IPS DF 19.7 (cell line): ENCODE measurements at regions not wholly inside any gene's neighbourhood (a gene's known extent, or its start where the extent isn't known, plus 50 kb on each side); places are given as distances from the start of the nearest gene placed in this dataset.
"Not testable (repeated sequence)": the region's sequence is repeated elsewhere in the genome, so short reads cannot be mapped to it uniquely, and the experiment has no call there.

Experiments used
- DNase-seq: peaks from one replicate; pipeline ENCODE4 v3.0.0-alpha.2; 2013; ENCODE audit warnings: low read depth, low spot score

DNA sequence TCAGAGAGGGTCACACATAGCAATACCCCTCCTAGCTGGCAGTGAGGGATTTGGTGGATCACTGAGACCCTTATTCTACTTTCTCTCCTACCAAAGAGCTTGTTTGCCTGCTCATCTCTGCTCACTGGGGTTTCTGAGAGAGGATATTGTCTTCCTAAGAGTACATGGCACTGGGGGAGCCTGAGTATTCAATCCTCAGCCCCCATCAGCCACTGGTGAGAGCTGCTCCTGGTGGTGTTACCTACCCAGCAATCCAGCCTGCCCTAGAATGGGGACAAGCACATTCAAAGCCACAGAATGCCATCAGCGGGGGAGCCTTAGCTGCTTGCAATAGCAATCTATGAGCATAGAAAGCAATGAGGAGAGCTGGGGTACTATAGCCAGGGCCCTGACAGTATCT, 281.1 kb downstream of the WDR11 start:
- no peak for DNase-seq

DNA sequence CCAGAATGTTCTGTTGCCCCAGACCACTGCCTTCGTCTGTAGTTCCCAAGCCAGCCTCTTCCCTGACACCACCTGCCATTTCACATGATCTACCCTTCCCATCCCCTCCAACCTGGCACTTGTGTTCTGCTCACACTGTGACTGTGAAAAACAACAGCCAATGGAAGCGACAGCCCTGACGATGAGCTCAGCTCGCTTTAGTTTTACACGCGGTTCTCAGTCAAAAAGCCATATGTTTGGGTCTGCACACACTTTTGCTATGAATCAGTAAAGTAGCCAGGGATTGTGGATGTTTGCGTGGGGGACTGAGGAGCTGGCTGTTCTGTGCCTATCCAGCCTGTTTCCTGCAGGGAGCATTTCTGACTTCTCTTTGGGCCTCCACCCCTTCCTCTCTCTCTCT, 282.7 kb downstream of the WDR11 start:
- no peak for DNase-seq

DNA sequence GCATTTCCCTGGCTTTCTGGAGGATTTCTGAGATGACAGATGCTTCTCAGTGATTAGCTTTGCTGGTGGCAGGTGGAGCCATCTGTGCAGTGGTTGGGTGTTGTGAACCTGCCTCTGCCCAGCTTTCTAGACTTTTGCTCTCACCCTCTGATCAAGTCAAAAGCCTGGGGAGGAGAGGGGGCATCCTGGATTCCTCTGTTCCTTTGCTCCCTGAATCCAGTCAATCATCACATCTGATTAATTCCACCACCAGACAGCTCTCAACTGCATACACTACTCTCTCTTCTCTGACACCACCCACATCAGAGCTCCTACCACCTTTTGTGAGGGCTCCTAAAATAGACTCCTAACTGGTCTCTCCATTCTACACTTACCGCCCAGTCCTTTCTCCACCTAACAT, 283.5 kb downstream of the WDR11 start:
- DNase-seq, result no peak

DNA sequence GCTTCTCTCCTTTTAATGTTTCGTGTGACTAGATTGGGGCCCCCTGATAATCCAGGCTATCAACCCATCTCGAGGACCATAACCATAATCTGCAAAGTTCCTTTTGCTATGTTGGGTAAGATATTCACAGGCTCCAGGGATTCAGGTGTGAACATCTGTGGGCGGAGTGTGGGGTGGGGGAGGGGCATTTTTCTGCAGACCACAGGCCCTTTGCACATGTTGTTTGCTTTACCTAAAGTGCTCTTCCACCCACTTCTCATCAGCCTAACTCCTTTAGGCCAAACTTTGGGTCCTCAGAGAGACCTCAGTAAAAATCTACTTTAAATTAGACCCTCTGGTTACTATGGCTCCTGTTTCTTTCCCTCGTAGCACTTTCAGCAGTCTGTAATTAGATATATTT, 284.4 kb downstream of the WDR11 start:
- no peak for DNase-seq

DNA sequence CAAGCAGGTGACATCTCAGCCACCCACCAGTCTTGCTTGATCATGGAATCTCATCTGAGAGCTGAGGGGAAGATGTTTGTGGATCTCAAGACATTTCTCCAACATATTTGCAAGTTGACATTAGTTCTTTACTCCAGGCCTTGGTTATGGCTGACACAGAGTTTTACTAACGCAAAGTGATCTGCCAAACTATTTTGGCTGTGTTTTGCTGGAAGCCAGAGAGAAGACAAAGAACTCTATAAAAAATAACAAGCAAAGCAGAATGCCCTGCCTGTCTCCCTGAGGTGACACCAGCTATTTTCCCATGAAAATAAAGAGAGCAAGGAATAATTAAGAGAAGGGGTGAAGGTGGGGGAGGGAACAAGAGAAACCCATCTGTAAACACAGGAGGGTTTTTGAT, 286.4 kb downstream of the WDR11 start:
- no peak for DNase-seq

DNA sequence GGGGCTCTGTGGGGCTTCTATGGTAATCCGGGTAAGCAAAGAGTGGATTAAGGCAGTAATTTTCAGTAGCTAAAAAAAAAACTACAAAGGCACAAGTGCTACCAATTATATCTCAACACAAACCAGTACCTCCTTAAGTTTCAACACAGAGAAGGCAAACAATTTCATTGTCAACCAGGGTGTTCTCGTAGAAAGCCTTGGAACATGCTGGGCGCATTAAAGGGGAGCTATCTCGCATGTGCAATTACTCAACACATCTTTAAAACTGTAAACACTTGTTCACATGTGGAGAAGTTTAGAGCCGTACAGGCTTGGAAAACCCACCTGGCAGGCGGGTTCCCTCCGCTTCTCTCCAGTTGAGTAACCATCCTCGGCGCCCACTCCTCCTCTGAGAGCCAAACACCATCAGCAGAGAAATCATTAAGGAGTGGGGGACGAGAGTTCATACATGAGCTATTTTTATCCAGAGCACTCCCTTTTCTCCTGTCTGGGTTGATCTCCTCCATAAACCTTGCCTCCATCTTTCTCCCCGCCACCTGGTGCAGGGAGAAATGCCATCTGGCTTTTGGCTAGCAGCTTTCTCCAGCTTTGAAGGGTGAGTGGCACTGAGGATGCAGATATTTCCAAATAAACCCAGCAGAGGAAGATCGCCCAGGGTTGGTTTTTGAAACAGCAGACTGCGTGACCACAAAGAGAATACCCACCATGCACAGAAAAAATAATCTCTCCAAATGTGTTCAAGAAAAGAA, 287.1 kb downstream of the WDR11 start:
- DNase-seq, result no peak

DNA sequence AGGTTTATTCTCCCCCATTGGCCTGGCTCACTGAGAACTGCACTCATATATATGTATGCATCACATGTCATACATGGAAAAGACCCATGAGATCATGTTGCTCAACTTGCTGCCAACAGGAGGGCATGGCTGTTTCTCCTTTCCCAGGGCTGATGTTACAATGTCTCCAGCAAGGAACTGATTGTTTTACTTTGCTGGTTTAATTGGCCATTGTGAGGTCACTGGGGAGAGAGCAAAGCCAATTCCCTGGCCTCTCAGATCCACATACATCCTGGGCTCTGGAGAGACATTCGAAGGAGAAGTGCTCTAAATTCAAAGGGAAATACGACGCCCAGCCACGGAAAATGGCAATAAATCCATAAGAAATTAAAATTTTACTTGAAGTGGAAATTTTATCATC, 287.8 kb downstream of the WDR11 start:
- no peak for DNase-seq

DNA sequence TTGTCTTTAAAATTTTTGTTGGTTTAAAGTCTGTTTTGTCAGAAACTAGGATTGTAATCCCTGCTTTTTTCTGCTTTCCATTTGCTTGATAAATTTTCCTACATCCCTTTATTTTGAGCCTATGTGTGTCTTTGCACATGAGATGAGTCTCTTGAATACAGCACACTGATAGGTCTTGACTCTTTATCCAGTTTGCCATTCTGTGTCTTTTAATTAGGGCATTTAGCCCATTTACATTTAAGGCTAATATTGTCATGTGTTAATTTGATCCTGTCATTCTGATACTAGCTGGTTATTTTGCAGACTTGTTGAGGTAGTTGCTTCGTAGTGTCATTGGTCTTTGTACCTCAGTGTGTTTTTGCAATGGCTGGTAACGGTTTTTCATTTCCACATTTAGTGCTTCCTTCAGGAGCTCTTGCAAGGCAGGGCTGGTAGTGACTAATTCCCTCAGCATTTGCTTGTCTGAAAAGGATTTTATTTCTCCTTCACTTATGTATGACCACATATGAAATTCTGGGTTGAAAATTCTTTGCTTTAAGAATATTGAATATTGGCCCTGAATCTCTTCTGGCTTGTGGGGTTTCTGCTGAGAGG, 294.7 kb downstream of the WDR11 start:
- DNase-seq, result not testable (repeated sequence)

DNA sequence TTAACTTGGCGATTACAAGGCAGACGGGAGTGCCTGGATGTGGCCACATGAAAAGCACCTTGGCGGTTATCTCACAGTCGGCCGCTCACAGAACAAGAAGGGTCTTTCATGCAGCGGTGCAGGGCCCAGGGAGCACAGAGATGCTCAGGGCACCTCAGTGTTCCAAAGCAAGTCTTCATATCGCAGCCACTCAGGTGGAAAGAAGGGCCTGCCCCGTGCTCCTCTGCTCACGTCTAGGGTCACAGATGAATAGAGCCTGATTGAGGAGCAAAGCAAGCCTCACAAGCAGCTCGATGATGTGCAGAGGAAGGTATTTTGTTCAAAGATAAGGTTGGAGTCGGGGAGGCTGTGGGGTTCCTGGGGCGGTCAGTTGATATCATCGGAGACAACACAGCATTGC, 297.8 kb downstream of the WDR11 start:
- no peak for DNase-seq

DNA sequence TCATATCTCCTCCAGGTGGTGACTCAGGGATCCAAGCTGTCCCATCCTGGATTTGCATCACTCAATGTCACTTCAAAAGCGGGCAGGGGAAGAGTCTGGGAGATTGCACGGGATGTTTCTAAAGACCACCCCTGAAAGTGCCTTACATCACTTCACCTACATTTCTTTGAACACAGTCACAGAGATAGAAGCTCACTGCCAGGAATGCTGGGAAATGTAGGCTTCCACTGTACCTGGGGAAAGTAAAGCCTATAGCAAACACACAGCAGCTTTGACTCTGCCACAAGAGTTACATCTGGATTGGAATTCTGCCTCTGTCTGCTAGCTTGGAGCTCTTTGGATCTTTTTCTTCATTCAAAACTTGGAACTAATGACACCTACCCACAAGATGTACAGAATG, 300.9 kb downstream of the WDR11 start:
- peak; percentile 35 for DNase-seq

DNA sequence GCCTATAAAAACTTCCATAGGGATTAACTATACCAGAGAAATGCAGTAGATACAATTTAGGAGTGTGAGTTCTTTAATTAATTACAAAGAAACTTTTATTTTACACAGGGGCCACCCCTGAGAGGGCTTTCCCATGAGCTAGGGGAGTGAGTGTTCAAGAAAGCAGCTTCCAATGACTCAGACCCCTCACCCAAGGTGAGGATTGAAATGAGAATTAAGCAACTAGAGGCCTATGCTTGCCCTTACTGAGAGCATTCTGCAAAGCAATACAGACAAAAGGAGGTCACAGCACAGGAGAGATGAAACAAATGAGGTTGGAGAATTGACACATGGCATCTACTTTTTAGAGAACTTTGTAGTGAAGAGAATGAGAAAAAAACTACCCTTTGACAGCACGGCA, 301.8 kb downstream of the WDR11 start:
- no peak for DNase-seq

DNA sequence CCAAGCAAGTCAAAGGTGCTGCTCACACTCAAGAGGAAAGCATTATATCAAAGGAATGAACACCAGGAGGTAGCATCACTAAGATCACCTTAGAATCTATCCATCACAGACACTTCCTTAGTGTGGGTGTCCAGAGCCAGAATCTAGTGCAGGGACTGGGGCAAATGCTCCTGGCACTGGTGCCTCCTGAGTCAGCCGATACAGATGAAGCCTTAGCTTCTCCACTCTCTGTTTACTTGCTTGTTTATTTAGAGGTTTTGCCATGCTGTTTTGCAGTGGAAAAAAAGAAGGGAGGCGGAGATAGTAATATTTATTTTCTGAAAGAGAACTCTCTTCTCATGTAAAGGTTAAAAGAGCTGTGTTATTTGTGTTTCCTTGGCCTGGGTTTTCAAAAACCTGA, 303.1 kb downstream of the WDR11 start:
- no peak for DNase-seq

DNA sequence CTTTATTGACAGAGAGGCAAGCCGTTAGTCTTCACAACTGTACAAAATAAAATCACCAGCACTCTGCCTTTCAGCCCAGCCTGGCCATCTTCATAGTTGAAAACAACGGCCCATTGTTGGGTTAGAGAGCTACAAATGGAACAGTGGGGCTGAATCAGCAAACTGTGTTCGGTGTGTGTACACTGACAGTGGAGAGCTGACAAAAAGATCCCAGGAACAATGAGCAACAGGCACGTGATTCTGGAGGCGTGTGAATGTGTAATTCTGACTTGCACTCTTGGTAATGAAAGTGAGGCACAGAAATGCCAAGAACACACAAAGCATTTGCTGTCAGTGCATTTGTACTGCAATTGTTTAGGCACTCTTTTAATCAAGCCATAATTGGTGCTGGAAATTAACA, 303.7 kb downstream of the WDR11 start:
- DNase-seq, result no peak

DNA sequence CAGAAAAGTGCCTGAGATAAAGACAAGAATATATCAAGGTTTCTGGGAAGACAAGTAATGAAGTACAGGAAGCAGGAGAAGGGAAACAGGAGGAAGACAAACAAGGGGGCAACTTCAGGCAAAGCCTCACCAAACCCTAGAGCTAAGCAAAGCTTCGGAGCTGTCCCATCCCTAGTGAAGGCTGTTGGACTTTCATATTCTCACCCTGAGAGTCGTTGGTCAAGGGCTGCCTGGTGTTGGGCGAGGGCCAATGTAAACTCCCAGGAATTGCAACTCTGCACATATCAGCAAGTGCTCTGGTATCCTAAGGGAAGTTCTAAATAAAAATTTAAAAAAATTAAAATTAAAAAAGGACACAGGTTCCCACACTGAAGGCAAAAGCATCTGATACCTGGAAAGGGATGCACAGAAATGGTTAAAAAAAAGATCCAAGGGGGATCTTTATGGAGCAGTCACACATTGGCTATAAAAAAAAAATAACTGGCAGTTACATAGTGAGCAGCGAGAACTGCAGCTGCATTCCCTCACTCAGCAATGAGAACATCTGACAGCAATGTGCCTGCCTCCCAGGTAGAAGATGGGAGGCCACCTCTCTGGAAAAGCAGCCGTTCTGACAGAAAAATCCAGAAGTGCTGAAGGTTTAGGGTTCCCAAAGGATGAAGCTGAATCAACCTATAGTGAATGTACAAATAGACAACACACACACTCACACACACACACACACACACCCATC, 304.7 kb downstream of the WDR11 start:
- DNase-seq, result no peak

DNA sequence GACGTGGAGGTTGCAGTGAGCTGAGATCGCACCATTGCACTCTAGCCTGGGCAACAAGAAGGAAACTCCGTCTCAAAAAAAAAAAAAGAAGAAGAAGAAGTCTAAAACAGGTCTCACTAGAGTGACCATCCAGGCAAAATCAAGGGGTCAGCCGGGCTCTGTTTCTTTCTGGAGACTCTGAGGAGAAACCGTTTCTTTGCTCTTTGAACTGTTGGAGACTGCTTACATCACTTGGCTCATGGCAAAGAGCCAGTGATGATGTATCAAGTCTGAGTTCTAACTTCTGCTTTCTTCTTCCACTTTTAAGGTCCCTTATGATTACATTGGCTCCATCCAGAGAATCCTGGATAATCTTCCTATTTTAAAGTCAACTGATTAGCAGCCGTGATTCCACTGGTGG, 306.8 kb downstream of the WDR11 start:
- DNase-seq, result no peak

DNA sequence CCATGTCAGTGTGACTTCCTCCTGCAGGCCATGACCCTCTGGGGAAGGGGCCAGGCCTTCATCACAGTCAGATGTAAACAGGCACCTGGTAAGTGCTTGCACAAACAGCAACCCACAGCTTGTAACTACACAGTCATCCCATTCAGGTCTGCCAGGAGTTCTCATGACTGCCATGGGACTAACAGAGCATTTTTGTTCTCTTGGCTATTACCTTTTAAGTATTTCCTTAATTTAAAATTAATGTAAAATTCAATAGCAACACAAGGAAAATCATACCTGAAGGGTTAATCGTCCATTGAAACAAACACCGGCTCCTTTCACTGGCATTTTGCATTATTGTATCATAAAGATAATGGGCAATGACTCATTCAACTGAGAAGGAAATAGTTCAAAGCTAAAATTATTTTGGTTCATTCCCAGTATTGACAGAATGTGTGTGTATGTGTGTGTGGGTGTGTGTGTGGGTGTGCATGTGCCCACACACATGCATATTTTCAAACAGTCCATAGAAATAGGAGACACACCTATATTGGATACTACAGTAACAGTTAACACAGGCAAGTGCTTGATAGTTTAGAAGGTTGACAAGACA, 307.9 kb downstream of the WDR11 start:
- no peak for DNase-seq

DNA sequence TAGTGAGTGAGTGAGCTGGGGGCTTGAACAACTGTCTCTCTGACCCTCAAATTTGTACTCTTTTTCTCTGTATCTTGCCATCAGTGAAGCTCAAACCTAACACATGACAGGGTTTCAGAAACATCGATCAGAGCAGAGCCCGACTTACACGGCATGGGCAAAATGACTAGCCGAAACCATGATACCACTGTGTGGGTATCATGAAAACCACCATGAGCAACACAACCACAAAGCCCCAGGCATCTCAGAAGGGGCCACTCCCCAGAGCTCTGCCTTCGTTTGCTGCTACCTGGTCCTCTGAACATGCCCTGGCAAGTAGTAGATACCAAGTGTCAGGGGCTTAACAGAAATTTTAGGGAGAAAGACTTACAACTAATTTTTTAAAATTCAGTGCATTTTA, 308.5 kb downstream of the WDR11 start:
- DNase-seq, result no peak

DNA sequence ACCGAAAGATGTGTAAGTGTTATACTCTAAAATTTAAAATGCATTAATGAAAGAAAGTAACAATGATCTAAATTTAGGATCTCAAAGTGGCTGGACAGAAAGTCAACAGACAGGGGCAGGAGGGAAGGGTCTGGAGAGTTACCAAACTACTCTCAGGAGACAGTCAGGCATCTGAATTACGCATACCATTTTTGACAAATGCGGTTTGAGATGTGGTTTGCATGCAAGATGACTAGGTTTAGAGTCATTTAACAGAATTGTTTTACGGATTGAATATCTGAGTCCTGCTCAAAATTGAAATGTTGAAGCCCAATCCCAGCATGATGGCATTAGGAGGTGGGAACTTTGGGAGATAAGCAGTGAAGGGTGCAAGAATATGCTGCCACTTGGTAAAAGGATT, 314.1 kb downstream of the WDR11 start:
- no peak for DNase-seq

DNA sequence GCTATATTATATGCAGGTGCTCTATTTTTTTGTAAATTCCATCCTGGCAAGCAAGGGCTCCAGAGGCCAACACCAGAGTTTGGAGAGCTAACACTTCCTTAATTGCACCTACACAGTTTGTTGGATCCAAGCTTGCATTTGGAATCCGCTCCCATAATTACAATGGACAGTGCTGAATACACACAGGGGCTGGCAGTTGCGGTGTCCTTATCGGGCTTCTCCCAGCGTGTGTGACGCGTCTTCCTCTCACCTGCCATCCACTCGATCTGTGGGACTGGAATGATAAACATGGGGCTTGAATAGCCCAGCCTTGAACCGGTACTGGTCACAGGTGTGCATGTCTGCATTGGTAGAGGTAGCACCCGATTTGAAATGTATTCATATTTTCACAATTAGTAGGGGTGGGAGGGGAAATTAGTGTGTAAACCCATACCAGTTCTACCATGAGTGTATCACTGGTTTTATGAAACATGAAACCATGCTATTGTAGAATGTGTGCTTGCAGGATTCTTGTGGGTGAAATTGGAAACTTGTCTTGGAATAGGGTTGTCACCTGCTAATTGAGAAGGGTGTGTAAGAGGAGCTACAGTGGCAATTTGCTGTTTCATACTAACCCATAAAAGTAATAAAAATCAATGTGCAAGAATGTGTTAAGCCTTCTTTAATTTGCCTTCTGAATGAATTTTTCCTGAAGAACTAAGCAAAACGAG, 316.5 kb downstream of the WDR11 start:
- no peak for DNase-seq

DNA sequence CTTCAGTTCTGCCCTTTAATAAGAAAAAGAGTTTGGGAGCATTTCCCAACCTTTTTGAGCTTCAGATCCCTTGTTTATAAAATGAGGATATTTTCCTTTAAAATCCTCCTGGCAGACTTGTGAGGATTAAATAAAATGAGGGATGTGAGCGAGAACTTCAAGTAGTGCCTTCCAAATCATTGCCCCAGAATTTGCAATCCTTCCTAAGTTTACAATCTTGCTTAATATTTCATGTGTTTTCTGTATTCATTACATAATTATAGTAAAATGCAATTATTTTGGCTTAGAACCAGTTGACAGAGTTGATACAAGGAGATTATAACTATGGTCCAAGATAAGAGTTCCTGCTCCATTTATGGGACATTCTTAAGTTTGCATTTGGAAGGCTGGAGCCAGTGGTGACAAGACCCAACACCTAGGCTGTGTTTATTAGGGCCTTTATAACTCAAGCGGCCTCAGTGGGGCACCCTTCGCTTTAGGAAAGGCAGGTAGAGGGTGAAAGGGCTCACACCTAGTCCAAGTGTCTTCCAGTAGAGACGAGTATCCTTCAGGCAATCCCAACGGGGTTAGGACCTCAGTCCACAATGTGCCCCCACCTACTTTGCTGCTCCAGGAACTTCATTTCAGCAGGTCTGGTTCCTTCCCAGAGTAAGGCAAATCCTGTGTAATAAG, 317.5 kb downstream of the WDR11 start:
- no peak for DNase-seq

DNA sequence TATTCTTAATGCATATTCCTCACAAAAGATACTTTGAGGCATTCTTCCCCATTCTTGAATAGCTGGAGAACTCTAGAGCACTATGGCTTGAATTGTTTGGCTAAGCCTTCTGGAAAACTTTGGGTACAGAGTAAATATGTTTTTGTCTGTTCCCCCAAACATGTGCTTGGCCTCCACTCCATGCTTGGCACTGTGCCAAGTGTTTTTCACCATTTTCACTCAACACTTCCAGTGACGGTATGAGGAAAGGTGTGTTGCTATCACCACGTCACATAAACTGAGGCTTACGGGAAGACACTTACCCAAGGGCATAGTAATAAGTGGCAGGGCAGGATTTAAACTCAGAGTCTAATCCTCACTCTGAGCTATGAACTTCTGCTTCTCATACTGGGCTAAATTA, 318.2 kb downstream of the WDR11 start:
- no peak for DNase-seq
